ENCODE measurements at regions not wholly inside any gene's neighbourhood (a gene's known extent, or its start where the extent isn't known, plus 50 kb on each side); places are given as distances from the start of the nearest gene placed in this dataset.

GRCh38 chr6:141118991-141119390 is 1013.7 kb upstream of the GJE1 start:
- TF ChIP-seq CTCF (IDR thresholded peaks at IDR 0.05) (no peak), POLR2A (IDR thresholded peaks at IDR 0.05) (no peak)

Measured in Peyer's patch (tissue), 4 donors.